OCI-M2 (cell line): ENCODE measurements at regions not wholly inside any gene's neighbourhood (a gene's known extent, or its start where the extent isn't known, plus 50 kb on each side); places are given as distances from the start of the nearest gene placed in this dataset.

Experiments
- DNase-seq: peaks from one replicate; lab custom pipeline; 2025; ENCODE audit not compliant: unreplicated experiment; lab: John Stamatoyannopoulos, UW

DNA sequence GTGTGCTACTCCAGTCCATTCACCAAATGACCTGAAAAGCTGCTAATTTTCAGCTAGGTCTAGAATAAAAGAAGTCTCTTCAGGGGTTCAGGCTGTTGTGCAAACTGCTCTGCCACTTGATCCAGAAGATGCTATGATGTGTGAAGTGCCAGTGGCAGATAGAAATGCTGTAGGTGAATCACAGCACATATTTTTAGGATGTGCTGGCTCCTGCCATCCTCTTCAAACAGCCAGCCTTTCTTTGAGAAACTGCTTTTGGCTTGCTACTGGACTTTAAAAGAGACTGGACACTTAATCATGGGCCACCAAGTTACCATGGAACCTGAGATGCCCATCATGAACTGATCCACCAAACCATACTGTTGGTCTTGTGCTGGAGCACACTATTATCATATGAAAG is 322.1 kb downstream of the EN1 start:
- DNase-seq: no peak

DNA sequence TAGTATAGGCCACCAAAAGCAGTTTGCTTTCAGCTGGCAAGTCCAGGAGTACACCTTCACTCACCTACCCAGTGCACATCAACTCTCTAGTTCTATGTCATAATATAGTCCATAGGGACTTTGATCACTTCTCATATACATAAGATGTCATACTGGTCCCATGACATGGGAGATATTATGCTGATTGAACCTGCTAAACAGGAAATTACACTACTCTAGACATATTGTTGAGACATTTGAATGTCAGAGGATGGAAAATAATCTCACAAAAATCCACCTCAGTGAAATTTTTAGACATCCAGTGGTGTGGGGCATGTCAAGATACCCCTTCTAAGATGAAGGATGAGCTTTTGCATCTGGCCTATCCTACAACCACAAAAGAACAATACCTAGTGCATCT is 322.5 kb downstream of the EN1 start:
- DNase-seq: no peak

DNA sequence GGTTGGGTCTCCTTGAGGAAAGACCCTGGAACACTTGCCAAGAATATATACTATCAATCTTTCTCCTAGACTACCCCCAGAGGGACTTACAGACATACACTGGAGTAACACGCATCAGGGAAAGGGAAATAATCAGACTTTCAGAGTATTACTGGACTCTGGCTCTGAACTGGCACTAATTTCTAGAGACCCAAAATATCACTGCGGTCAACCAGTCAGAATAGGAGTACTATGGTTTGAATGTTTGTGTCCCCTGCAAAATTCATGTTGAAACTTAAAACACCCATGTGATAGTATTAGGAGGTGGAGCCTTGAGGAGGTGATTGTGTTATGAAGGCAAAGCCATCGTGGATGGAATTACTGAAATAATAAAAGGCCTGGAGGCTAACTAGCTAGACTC is 323.7 kb downstream of the EN1 start:
- no peak for DNase-seq

DNA sequence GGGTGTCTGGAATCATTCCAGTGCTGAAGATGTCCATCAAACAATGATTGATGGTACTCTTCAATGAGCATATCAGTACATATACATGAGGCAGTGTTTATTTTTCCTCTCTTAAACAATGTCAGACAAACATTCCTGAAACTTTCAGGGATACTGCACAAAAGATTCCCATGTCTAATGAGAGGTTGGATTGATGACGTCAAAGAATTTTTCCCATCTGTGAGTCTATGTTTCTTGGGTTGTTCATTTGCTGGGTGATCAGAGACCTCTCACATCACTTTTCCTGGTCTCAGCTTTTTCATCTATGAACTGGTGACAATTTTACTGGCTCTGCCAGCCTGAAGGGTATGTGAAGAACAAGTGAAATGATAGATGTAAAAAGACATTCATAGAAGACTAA is 325.5 kb downstream of the EN1 start:
- no peak for DNase-seq

DNA sequence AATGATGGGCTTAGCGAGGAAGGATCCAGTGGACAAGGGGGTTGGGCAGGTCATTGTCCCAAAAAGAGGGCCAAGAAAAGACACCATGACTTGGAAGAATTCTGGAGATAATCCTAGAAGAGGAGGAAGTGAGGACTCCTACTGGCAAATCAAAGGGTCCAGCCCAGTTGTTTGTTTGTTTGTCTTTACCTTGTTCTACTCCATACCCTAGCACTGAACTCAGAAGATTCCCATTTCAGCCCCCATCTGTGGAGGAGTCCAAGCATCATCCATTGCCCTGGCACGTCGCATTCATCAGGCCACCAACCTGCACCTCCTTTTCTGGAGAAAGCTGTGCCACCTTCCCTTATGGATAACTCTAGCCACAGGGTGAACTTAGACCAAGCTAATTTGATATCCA is 326.2 kb downstream of the EN1 start:
- no peak for DNase-seq

DNA sequence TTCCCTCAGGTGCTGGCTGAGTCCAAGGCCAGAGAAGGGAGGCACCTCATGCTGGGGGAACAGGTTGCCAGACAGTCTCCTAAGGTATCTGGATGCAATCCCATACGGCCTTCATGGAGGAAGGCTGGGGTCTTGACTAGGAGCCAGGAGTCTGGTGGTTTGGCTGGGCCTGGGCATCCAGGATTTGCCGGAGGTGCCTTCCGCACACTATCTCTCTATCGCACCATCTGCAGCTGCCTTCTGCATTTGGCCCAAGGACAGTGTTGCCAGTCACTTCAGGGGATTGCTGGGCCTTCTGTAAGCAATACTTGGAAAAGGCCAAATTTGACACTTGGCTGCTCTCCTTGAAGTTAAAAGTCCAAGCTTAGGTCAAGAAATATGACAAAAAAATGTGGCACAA is 327.2 kb downstream of the EN1 start:
- no peak for DNase-seq

DNA sequence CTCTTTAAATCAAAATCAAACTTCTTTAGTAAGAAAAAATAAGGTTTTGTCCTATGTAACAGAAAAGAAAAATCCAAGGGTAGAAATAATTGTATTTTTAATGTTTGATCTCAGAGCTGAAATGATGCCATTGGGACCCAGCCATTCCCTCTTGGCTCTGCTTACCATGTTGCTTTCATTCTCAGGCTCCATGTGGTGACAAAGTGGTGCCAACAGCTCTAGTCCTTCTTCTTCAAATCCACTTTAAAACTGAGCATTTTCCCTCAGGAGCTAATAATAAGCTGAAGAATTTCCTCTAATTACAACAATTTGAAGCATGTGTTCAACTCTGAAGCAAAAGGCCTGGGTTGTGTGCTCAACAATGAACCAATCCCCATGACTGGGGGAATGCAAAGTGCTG is 327.9 kb downstream of the EN1 start:
- DNase-seq: no peak

DNA sequence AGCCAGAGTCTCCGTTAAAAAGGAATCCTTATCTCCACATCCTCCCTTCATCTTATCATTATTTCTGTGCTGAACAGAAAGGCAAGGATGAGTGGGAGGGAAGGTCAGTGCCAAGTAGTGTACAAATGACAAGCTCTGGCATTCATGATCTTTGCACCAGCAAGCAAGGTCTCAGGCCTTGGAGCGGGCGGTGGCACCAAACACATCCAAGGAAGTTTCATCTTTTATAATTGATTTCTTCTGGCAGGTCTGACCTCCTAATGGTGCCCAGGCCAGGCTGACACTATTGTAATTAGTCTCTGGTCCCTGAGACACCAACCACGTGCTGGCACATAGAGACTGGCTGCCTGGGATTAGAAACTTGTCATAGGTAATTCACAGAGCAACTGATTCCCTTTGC is 336.6 kb downstream of the EN1 start:
- DNase-seq: no peak

DNA sequence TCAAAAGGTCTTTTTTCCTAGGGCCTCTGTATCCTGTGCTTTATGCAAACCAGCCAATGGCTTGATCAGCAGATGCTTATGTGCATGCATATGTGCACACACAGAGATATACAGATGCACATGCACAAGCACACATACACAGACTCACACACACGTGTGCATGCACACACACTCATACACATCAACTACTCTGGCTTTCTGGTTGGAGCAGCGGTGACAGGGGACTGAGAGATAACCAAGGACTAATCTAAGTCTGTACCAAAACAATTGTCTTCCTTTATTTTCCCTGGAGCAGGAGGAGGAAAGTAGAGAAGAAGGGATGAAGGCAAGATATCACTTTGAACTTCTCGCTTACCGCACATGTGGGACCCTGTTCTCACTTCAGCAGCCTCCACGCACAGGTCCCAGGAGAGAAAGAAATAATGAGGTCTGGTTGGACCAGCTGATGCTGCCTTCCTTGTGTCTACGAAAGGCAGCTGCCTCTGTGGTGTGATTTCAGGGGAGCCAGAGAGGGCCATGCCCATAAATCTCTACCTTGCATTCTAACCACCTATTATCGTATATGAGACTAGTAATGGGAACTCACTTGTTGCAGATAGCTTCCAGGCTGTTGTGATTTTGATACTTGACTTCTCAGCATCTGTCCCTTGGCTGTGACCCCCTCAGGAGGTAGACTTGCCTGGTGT is 338.0 kb downstream of the EN1 start:
- no peak for DNase-seq

DNA sequence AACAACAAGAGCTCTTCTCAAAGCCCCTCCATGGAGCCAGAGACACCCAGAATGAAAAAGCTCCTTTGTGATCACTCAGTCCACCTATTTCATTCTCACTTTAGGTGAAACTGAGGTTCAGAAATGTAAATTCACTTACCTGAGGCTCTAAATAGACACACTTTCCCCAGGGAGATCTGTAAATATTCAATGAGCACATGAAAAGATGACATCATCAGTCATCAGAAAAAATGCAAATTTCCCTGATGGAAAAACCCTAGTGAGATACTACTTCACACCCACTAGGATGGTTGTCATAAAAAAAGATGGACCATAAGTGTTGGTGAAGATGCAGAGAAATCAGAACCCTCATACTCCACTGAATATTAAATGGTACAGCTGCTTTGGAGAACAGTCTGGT is 339.2 kb downstream of the EN1 start:
- no peak for DNase-seq

DNA sequence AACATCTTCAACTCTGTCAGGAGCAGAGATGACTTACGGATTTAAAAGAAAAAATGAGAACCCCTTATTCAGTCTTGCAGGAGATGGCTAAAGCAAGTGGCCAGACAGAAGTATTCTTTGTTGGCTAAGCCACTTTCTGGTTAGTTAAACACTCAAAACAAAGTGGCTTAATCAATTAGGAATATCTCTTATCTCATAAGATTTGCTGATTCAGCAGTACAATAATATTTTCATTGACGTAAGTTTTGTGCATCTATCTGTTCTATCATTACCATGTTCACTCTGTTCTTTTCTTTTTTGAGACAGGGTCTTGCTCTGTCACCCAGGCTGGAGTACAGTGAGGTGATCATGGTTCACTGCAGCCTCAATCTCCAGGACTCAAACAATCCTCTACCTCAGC is 342.0 kb downstream of the EN1 start:
- DNase-seq: no peak

DNA sequence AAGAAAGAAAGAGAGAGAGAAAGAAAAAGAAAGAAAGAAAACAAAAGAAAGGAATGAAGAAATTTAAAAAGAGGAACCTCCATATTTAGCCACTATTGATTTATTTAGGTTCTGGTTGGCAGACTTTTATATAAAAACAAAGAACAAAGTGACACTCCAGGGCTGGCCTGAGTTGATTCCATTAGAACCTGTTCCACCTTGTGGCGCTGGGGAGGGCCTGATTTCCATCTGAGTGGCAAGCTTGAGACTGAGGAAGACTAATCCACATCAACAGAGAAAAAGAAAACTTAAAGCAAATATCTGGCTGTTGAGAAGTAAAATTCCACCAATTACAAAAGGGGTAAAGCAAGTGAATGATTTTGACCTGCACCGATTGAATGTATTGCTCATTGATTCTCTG is 345.3 kb downstream of the EN1 start:
- no peak for DNase-seq

DNA sequence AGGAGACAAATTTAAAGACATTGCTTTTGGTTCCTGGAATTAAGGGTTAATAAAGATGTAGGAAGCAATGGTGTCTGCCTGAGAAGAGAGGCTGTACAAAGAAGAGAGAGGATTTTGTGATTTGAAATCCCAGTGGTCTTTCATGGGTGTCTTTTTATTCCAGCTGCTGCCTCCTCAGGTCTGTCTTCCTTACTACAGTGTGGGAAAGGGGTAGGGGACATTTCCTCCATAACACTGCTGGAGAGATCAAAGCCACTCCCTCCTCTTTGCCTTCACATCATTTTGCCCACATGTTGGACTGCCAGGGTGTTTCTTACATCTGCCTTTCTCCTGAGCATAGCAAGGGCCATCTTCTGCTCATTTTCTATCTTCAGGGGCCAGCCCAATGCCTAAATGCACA is 348.5 kb downstream of the EN1 start:
- DNase-seq: no peak

DNA sequence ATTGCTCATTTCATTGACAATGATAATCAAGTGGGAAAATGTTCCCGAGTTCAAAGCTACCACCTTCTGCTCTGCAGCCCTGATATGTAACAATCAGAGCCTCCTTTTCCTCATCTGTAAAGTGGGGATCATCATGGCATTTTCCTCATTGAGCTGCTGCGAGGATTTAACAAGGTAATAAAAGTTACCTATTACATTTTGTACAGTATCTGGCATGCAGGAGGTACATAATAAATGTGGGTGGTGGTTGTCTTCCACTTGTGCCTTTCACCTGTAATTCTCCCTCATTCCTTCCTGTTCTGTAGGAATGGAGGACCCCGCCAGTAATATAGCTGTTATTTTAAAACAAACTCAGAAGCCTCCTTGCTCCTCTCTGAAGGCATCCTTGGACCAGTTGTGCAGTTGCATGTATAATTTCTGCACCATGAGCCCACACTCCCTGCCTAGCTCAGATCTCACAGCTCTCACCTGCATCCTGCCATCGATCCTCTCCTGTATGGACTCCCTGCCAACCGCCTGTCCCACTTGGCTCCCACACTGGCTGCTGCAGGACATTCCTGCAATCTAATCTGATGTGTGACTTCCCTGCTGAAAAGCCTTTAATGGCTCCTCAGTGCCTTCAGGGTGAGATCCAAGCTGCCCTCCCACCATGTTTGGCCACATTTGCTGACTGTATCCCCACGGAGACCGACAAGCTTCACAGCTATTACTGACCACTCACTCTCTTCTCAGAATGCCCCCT is 350.4 kb downstream of the EN1 start:
- DNase-seq: no peak

DNA sequence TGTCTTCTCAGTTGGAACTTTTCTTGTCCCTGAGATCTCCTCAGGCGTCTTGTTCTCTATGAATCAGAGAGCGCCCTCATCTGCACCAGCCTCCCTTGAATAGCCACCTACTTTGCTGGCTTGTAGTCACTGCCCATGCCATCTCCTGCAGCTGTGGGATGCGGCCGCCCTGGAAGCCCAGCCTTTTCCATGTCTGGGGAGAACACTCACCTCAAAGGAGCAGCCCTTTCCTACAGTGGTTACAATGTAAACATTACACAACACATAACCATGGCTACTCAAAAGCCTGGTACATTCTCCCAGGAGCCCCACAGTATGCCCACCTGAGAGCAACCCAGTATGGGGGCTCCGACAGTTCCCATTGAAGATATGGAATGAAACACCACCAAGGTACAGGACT is 351.0 kb downstream of the EN1 start:
- DNase-seq: no peak

DNA sequence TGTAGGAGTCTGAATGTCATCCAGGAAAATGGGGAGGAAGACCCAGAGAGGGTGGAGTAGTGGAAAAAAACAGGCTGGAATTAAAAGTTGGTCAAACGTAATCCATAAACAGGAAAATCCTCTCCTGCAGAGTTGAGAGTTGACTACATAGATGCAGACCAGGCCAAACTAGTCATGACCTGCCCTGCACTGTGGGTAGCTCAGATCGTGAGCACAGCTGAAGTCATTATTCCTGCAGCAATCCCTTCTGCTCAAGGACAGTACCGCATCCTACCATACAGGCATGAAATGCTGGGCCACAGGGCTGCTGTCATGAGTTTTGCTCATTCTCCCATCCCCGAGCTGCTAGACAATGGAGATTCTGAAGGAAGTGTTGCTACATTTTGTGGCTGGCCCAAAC is 352.2 kb downstream of the EN1 start:
- no peak for DNase-seq

DNA sequence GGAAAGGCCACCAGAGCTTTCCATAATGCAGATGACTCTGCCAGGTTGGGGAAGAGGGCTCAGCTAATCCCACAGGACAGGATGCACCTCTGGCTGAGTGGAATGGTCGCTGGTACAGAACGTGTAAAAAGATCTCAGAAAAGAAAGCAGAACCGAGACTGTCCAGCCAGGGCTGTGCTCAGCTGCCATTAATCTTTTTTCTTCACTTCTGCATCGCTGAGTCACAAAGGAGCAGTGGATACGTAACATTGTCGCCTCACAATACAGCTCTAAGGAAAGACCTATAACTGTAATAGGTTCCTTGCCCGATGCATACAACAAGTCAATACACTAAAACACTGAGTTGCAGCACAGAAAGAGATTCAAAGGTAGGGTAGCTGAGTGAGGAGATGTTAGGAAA is 354.2 kb downstream of the EN1 start:
- no peak for DNase-seq

DNA sequence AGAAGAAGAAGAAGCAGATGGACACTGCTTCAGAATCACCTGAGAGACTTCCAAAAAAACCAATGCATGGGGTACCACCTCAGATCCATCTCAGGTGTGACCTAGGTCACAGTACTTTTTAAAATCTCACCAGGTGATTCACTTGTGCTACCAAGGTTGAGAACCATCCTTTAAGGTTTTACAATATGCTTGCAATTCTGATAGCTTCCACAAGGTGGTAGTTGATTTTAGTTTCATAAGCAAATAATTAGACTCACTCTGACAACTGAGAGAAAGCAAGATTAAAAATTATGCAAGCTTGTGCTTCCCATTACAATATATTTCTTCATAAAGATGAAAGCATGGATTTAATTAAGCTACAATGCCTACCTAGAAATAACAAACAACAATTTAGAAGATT is 355.1 kb downstream of the EN1 start:
- no peak for DNase-seq

DNA sequence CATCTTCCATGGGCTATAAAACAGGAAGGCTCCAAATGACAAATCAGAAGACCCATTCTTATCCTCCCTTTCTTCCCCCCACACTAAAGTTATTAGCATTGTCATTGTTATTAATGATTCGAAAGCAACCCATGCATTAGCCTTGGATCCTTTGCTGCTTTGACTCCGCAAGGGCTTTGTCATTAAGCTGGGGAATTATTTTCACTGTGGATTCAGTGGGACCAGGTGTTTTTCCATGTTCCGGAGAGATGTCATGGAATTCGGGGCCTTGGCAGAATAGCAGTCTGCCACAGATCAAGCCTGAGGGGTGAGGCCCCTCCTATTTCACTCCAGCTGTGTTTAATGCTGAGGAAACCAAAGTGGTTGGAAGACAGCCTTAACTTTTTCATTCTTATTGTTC is 357.1 kb downstream of the EN1 start:
- DNase-seq: no peak

DNA sequence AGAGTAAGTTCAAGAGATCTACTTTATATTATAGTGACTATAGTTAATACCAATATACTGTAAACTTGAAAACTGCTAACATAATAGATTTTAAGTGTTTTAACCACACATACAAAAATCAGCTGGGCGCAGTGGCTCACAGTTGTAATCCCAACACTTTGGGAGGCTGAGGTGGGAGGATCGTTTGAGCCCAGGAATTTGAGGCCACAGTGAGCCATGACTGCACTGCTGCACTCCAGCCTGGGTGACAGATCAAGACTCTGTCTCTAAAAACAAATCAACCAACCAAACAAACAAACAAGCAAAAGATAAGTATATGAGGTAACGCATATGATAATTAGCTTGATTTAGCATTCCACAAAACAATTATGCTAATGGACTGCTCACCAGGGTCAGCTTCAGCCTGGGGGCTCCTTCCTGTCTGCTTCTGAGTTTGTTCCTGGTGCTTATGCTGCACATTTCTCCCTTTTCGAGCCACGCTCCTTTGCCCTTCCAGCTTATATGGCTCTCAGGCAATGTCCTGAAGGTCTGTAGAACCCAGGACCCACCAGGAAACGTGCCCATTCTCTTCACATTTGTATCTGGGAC is 357.6 kb downstream of the EN1 start:
- no peak for DNase-seq

DNA sequence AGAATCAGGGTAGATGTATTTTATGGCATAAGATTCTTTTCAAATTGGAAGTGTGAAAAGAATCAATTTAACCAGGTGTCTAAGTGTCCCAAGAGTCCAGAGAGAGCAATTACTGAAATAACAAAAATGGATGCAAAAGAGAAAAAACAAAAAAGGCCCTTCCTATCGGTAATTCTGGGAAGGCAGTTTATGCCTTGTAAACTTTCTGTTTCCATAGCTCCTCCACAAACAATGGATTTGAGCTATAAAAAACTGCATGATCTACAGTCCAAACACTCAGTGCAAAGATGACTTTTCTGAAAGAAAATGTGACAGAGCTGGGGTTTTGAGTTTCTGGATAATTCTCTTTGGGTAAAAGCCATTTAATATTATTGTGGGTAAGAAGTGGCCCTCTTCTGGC is 366.1 kb downstream of the EN1 start:
- no peak for DNase-seq

DNA sequence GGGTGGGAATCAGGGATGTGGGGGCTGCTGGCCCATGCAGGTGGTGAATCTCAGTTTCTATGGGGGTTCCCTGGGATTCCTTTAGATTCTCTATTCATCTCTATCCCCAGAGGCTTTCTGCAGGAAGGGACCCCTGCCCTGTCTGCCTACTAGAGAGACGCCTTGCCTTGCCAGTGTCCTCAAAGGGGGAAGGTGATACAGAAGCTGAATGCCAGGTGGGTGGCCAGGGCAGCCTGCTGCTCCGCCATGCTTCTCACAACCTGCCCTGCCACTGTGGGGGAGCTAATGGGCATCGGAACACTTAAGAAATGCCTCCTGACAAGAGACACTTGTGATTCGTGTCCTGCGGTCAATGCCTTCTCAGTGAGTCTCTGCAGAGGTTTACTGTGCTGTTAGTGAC is 368.4 kb downstream of the EN1 start:
- no peak for DNase-seq
